SK-N-SH treated with all-trans-retinoic acid at 6 μM for 48 hours (cell line): ENCODE measurements at regions not wholly inside any gene's neighbourhood (a gene's known extent, or its start where the extent isn't known, plus 50 kb on each side); places are given as distances from the start of the nearest gene placed in this dataset.

Experiments
- ATAC-seq: fragments of 200-7000 bp; cut with Tn5 transposase; 3 replicates; pipeline ENCODE4 v1.9.1; 2020; ENCODE audit warnings: mild to moderate bottlenecking, moderate library complexity
- ARNTL ChIP-seq: fragments of 450-650 bp; formaldehyde crosslinking; IDR thresholded peaks from 2 replicates; pipeline ENCODE4 v1.5.0; 2020; ENCODE audit warnings: low read depth, mild to moderate bottlenecking, moderate library complexity, borderline replicate concordance
- BACH2 ChIP-seq: fragments of 250-450 bp; sonication (Bioruptor Pico); IDR thresholded peaks from 2 replicates; pipeline ENCODE4 v1.9.0; 2021; ENCODE audit warnings: mild to moderate bottlenecking, borderline replicate concordance
- CREB5 ChIP-seq: fragments of 250-450 bp; sonication (Bioruptor Pico); IDR thresholded peaks from 2 replicates; pipeline ENCODE4 v1.5.1; 2020; ENCODE audit warnings: low read depth, mild to moderate bottlenecking, moderate library complexity
- CSRNP3 ChIP-seq: fragments of 250-450 bp; sonication (Bioruptor Pico); IDR thresholded peaks from 2 replicates; pipeline ENCODE4 v1.5.1; 2021; ENCODE audit warnings: mild to moderate bottlenecking, moderate library complexity
- ESRRG ChIP-seq: fragments of 250-450 bp; sonication (Bioruptor Pico); IDR thresholded peaks from 2 replicates; pipeline ENCODE4 v1.6.1; 2021; ENCODE audit warnings: mild to moderate bottlenecking
- ISL1 ChIP-seq: fragments of 250-450 bp; sonication (Bioruptor Pico); IDR thresholded peaks from 2 replicates; pipeline ENCODE4 v2.1.2; 2022; ENCODE audit warnings: mild to moderate bottlenecking, moderate library complexity
- POU6F1 ChIP-seq: fragments of 250-450 bp; sonication (Bioruptor Pico); IDR thresholded peaks from 2 replicates; pipeline ENCODE4 v1.8.0; 2021; ENCODE audit warnings: low read depth, mild to moderate bottlenecking, moderate library complexity, borderline replicate concordance
- PPARA ChIP-seq: fragments of 250-450 bp; sonication (Bioruptor Pico); IDR thresholded peaks from 2 replicates; pipeline ENCODE4 v1.5.0; 2020; ENCODE audit warnings: mild to moderate bottlenecking, borderline replicate concordance
- RARB ChIP-seq: fragments of 250-450 bp; sonication (Bioruptor Pico); IDR thresholded peaks from 2 replicates; pipeline ENCODE4 v1.8.0; 2021; ENCODE audit warnings: mild to moderate bottlenecking, moderate library complexity
- TCF4 ChIP-seq: fragments of 250-450 bp; sonication (Bioruptor Pico); IDR thresholded peaks from 2 replicates; pipeline ENCODE4 v1.8.0; 2021; ENCODE audit warnings: mild to moderate bottlenecking, moderate library complexity, borderline replicate concordance
- TSHZ2 ChIP-seq: fragments of 250-450 bp; sonication (Bioruptor Pico); IDR thresholded peaks from 2 replicates; pipeline ENCODE4 v1.5.0; 2020; ENCODE audit warnings: mild to moderate bottlenecking, moderate library complexity
- ZC3H10 ChIP-seq: fragments of 250-450 bp; sonication (Bioruptor Pico); IDR thresholded peaks from 2 replicates; pipeline ENCODE4 v1.5.1; 2021; ENCODE audit warnings: mild to moderate bottlenecking, moderate library complexity
- ZNF565 ChIP-seq: fragments of 450-650 bp; formaldehyde crosslinking; conservative IDR thresholded peaks from 2 replicates; pipeline ENCODE4 v1.5.0; 2020; ENCODE audit warnings: low read depth, mild to moderate bottlenecking, moderate library complexity

GRCh38 chr2:183427558-183427957, 303.3 kb downstream of the NUP35 start (continued):
- no peak for TF ChIP-seq TSHZ2

- no peak for ATAC-seq
Observed at GRCh38 chr2:183428881-183429280, 304.6 kb downstream of the NUP35 start.

GRCh38 chr2:183438541-183438940, 314.3 kb downstream of the NUP35 start:
- no peak for ATAC-seq
- no peak for TF ChIP-seq TCF4 (CRISPR knock-in tag)

More at GRCh38 chr2:183428881-183429280, 304.6 kb downstream of the NUP35 start:
- no peak for TF ChIP-seq ZNF565
- no peak for TF ChIP-seq ARNTL (CRISPR knock-in tag)
- no peak for TF ChIP-seq PPARA (CRISPR knock-in tag)
- no peak for TF ChIP-seq RARB (CRISPR knock-in tag)
- no peak for TF ChIP-seq ESRRG (CRISPR knock-in tag)
- no peak for TF ChIP-seq CREB5
- TF ChIP-seq CSRNP3 (CRISPR knock-in tag): no peak
- no peak for TF ChIP-seq POU6F1 (CRISPR knock-in tag)
- TF ChIP-seq TCF4 (CRISPR knock-in tag): no peak
- TF ChIP-seq ISL1: no peak
- no peak for TF ChIP-seq TSHZ2
- TF ChIP-seq BACH2 (CRISPR knock-in tag): no peak

GRCh38 chr2:183455056-183455455, 330.8 kb downstream of the NUP35 start:
- ATAC-seq: no peak
- no peak for TF ChIP-seq CSRNP3 (CRISPR knock-in tag)
- no peak for TF ChIP-seq TCF4 (CRISPR knock-in tag)
- no peak for TF ChIP-seq ZC3H10 (CRISPR knock-in tag)
- TF ChIP-seq ARNTL (CRISPR knock-in tag): no peak
- TF ChIP-seq POU6F1 (CRISPR knock-in tag): no peak
- no peak for TF ChIP-seq CREB5
- no peak for TF ChIP-seq RARB (CRISPR knock-in tag)
- no peak for TF ChIP-seq TSHZ2
